HK-2 (cell line): ENCODE measurements at regions not wholly inside any gene's neighbourhood (a gene's known extent, or its start where the extent isn't known, plus 50 kb on each side); places are given as distances from the start of the nearest gene placed in this dataset.

ENCODE experiments used
- DNase-seq: peaks from one replicate; pipeline ENCODE4 v3.0.0-alpha.2; 2018; ENCODE audit not compliant: unreplicated experiment

DNA sequence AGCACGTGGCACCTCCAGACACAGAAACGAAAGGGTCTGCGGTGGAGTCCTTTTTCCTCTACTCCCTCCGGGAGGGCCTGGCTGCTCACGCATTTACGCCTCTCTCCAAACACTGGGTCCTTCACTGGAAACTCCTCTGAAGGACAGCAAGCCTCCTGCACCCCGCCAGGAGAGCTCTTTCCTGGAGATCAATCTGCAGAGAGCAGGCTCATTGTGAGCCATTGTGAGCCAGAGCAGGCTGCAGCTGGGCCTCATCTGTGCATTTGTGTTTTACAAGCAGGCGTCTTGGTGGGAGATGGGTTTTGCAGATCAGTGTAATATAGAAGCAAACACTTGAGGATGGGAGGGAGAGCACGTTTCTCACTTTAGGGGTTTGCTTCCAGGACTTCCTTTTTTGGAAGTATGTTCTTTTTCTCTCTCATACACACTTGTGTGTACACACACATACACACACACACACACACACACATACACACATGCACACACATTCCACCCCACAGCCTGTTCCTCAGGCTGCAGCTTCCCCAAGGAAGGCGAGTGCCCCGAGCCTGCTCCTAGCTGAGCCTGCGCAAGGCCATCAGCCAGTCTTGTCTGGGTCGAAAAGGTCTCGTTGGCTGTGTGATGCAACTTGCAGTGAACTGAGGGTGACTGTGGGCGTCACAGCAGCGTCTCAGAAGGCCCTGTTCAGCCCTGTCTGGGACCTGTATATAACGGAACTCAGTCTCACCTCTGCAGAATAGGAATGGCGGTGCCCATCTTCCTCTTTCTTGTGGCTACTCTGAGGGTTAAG is 163.5 kb downstream of the GLI2 start:
- no peak for DNase-seq

DNA sequence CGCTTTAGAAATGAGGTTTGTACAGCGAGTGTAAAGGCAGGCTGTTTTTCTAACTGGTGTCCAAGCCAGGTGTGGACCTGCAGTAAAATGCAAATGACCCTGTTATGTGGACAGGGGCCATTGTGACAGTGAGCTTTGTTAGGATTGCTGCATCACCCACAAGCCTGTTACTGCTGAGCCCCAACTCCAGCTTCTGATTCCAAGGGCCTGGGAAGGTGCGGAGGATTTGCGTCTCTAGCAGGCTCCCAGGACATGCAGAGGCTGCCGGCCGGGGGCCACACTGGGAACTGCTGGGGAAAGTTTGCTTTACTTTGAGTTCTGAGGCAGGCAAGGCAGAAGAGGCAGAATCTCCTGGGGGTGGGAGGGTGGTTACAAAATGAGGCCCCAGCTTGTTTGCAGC is 164.1 kb downstream of the GLI2 start:
- no peak for DNase-seq

DNA sequence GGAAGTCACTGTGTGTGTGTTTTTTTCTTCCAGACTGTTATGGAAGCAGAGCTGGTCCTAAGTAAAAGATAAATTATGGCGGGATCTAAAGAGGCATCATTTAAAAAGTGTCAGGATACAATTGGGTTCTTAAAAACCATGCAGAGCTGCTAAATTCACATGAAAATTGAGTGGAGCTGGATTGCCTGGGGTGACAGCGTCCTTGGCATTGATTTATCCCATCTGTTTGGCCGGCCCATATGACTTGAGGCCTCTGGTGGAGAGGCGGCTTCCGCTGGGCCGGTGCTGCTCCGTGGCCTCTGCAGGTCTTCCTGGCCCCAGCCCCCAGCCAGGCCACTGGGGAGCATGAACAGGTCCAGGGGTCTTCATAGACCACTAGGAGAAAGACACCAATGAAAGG is 165.5 kb downstream of the GLI2 start:
- DNase-seq: no peak

DNA sequence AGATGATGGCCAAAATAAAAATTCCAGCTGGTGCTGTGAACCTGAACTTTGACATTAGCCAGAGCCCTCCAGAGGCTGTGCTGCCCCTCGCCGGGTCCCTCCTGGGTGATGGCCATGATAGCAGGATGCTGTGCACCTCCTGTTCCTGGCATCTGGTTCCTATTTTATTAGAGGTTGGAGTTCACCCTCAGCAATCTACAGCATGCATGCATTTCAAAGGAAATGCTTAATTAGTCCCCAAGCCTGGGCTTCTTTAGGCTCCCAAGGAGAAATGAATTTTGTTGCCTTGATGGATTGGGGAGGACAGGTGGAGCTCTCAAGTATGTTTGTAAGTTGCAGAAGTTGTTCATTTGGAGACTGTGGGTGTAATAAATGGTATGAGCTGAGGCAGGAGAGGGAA is 166.9 kb downstream of the GLI2 start:
- DNase-seq: no peak

DNA sequence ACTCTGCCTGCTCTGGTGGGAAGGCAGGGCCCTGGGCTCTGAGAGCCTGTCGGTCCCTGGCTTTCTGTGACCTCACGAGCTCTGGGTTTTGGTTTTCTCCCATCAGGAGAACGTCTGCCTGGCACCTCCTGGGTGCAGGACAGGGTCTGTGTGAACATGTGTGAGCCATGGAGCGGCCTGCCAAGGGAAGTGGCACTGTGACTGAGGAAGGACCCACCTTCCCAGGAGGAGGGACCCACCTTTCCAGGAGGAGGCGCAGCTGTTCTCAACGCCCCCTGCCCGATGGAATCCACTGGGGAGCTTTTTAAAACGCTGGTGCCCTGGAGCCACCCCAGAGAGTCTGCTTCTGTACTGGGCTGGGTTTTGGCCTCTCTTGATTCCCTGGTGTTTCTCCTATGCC is 168.7 kb downstream of the GLI2 start:
- no peak for DNase-seq

DNA sequence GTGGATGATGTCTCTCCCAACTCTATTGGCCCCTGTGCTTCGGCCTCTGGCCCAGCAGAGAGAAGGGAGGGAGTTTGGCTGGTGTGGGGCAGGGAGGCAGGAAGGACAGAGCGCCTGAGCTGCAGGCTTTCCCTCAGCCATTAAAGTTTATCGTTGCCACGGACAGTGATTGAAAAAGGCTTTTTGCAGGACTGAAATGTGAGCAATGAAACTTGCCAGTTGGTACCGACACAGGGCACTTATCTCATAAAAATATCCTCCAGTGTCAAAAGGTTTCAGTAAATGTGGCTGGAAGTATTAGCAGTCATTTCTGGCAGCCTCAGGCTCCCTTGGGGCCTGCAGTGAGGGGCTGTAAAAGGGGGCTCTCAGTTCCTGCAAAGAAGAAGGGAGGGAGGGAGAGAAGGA is 169.2 kb downstream of the GLI2 start:
- no peak for DNase-seq

DNA sequence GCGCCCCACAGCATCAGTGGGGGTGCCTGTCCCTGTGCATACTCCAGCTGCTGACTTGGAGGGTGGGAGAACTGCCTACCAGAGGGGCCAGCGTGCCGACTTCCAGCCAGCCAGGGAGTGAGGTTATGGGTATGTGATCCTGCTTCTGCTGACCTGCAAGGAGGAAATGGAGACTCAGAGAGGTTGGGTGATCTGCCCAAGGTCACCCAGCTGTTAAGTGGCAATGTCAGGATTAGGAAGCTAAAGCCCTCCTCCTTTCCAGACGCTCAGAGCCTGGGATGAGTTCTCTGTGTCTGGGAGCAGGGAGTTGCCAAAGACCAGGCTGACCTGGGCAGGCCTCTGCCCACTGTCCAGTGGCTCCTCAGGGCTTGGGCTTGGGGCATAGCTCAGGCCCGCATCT is 169.6 kb downstream of the GLI2 start:
- DNase-seq: no peak

DNA sequence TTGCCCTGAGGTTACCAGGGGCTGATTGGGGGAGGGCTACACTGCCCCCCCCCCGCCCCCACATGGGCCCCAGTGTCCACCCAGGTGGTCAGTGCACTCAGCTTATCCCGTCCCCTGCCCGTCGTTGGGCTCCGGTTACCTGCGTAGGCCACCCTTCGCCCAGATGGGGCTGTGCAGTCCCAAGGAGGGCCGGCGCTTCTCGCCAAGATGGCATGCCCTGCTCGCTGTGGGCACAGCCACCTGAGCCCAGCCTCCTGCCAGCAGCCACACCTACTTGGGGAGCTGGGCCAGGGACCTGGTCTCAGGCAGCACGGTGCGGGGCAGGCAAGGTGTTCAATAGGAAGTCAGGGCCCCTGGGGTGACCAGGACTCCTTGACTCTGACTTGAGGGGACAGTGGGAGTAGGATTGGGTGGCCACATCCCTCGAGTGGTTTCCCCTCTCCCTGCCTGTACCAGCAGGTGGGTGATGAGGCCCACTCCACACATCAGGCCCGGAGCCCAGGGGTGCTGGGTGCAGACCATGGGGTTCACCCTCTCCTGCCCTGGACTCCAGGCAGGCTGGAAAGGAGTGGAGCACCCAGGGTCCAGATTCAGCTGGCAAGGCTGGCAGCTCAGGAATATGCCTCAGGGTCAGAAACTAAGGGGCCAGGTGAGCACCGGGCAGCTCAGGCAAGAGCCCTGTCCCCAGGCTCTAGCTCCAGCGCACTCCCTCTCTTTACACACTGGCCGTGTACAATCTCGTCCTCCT is 170.3 kb downstream of the GLI2 start:
- no peak for DNase-seq

DNA sequence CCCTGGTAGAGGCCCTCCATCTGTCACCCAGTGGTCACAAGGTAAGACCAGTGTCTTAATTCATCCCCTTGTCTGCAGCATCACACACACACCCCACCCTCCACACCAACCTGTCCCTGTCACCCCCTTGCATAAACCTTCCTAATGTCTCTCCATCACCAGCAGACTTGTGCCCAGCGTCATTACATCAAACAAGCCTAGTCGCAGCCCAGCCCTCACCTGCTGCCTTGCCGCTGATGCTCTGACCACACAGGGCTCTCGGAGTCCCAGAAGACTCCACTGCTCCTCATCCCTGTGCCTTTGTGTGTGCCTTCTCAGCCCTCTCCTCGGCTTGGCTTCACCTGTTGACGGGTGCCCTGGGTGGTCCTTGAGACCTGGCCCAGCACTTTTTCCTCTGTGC is 171.2 kb downstream of the GLI2 start:
- no peak for DNase-seq

DNA sequence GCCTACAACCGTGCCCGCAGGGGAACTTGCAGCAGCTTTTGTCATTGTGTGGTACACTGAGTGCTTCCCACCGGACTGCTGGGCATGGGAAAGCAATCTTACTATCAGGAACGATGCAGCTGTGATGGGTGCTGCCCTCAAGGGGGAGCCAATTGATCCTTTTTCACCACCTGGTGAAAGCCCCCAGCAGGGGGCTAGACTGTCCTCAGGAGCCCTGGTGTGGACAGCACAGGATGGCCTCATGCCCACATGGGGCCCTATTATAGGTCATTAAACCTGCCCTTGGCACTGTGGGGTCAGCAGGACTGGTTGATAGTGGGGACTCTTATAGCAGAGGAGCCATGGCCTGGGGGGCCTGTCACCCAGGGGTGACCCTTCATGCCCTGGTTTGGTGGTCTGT is 172.2 kb downstream of the GLI2 start:
- DNase-seq: no peak

DNA sequence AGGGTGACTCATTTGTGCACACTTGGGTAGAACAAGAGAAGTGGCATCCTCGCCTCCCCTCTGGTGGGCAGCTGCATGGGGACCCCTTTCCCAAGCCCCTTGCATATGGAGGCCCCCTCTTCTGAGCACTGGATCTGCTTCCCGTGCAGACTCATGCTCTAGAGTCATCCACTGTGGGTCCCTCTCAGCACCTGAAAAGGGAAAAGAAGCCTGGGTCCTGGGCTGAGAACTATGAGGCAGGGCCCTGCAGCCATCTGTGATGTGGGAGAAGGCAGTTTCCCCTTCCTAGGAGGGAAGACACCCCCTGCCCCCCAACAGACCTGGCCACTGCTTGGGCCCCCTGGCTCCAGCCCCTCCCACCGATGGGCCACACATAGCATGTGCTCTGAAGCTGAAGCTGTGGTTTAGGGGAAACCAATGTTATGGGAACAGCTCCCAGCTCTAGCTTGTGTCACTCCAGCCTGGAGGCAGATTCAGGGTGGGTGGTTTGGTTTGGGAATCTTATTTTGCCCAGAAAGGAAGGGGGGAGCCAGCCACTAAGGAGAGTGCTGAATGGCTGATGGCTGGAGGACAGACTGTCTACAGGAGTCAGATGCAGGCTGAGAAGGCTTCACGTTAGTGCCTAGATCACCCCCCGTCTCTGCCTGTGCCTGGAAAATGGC is 172.8 kb downstream of the GLI2 start:
- DNase-seq: no peak

DNA sequence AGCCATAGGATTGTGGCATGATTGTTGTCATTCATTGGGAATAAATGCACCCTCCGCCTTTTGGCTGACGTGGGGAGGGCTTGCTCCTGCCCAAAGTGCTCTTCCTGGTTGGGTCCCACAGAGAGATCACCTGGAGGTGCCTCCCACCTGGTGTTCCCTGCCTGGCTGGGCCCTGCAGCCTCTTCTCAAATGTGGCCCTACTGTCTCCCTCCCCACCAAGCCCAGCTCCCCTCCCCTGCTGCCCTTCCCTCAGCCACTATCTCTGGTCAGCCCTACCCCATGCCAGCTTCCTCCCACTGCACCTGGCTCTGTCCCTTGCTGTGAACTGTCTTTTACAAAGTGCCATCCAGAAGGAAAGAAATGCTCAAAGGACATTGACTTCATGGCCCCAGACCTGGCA is 173.4 kb downstream of the GLI2 start:
- DNase-seq: no peak

DNA sequence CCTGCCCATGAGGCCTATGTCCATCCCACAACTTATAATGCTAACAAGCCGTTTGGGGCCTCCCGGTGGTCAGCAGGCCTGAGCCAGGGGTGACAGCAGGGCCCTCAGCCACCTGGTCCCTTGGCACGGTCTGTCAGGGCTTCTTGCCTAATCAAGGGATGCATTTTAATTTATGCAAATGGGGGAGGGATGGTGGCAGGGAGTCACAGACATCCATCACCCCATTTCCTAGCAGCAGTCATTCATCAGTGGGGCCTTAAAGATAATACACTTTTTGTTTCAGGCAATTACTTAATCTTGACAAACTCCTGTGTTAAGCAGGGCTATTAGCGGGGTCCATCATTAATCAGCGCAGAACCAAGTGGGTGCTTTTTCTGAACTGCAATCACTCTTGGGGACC is 174.5 kb downstream of the GLI2 start:
- DNase-seq: no peak

DNA sequence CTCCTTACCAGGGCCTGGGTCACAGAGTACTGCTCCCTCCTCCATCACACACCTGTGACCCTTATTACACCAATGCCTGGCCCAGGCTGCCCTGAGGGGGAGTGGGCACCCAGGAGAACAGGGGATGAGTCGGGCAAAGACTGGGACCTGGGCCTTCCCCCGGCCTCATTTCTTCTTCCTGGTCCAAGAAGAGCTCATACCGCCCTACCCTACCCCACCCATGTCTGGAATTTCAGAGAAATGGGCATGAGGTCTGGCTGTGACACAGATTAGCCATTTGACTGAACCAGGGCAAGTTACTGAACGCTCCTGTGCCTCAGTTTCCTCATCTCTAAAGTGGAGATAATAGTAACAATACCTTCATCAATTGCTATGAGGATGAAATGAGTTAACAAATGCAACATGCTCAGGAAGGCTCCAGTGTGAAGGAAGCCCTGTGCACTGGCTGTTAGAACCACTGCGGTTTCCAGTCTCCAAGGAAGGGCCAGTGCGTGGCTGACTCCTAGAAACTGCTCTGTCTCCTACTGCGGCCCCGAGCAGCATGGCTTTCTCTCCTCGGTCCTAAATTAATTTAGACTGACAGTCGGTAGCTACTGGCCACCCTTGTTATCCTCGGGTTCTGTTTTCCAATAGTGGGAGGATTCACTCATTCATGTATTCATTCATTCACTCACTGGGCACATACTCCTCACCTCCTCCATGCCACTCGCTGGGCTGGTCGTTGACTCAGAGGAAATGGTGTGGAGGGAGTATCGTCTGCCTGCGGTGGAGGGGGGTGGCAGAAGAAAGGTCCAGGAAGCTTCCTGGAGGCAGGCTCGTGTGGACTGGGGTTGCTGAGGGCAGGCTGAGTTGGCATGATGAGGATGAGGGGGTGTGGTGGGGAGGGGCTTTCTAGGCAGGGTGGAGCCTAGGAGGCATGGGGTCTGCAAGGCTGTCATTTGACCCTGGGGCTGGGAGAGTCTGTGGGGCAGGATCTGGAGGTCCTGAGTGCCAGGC is 175.6 kb downstream of the GLI2 start:
- DNase-seq: peak; percentile 70

DNA sequence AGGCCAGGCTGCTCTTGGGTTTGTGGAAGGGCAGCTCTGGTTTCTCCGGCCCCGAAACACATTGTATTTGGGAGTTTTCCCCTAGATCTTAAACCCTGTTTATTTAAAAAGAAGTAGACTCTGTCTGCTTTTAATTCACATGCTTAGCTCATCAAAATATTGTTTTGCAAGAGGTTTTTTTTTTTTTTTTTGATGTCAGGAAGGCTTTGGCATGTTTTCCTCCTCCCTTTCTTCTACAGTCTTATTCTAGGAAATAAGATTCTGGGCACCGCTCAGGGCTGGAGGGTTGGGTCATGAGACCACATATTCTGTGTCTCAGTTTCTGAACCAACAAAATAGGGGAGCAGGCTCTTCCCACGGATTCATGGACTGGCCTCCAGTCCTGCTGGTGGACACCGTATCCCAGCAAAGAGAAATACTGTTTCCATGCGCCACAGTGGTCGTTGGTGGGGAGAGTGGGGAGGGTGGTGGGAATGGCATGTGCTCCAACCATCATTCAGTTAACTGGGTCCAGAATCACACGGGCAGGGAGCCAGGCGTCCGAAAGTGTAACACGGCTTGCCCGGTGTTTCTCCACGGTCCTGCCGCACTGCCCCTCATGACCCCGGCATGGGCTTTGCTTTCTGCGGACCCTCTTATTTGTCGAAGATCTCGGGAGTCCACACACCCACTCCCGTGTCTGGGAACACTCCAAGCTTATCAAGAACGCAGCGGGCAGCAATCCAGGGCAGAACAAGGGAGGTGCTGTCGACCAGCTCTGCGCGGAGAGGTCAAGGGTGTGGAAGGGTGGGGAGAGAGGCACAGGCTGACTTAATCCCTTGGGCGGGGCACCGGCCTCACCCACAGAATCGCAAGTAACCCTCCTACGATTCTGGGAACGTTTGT is 176.7 kb downstream of the GLI2 start:
- DNase-seq: no peak

DNA sequence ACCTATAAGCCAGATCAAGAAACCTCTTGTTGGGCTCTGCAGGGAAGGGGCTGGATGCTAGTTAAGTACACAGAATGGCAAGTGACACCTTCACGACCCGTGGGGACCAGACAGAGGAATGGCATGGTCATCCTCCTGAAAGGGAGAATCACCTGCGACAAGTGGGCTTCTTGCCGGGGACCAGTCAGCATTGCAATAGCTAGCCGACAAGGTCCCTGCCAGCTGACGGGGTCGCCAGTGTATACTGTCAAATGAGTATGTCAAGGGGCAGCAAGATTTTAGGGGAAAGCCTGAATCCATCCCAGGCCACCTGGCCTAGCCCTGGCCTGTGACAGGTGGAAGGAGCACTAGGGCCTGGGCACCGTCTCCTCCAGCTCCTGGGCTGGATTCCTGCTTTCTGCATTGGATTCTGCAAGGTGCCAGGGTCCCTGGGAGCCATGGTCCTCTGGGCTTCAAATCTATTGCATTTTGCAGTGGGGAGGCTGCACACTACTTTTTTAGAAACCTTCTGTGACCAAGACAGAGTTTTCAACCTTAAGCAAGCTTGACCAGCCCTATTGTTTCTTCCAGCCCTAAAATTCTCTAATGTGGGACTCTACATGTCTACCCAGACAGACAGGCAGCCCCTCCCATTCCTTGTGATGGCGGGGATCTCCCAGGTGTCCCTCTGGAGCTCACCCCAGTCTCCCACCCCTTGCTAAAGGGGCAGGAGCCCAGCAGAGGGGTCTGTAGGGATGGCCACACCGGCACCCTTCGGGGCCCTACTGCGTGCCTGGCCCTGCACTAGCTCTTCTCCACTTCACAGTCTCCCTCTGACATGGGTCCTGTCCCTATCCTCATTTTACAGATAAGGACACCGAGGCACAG is 178.5 kb downstream of the GLI2 start:
- DNase-seq: no peak

DNA sequence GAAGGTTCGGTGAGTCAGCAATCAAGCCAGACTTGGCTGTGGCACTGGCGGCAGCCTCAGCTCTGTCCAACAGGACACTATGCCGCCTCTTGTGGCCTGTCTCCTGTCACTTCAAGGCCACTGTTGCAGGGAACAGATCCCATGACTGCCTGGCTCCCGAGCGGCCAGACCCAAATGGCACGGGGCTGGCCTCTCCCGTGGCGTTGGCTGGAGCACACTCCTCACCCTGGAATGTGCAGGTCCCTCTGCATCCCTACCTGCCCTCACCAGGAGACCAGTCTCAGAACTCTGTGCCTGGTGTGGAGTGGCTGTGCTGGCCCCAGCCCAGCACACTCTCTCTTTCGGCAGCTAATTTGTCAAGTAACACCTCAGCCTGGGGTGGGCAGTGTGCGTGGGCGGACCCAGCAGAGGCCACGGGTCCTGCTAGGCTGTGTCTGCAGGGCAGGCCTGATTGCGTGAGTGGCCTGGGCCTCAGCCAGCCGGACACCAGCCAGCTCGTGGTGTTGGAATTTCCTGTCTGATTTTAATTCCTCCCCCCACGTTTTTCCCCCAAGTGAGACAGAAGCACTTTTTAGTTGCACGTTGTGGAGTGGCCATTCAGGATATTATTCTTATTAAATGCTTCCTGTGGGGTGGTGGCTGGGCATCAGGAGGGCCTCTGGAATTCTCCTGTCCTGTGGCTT is 179.3 kb downstream of the GLI2 start:
- peak; percentile 92 for DNase-seq

DNA sequence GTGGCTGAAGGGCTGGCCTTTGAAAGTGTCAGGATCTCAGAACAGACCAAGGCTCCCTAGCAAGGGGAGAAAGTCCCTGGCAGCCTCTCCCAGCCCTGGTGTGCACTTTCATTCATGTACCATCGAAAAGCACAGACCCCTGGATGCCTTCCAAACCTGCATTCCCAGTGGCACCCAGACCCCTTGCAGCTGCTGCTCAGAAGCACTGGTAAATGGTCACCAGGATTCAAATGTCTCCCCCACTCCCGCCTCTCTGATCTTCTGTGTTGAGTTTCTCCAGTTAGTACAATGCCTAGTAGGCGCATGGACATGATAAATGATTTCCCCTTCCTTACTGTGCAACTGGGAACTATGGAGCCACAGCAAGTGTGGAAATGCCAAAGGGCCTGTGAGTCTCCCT is 180.0 kb downstream of the GLI2 start:
- DNase-seq: no peak

DNA sequence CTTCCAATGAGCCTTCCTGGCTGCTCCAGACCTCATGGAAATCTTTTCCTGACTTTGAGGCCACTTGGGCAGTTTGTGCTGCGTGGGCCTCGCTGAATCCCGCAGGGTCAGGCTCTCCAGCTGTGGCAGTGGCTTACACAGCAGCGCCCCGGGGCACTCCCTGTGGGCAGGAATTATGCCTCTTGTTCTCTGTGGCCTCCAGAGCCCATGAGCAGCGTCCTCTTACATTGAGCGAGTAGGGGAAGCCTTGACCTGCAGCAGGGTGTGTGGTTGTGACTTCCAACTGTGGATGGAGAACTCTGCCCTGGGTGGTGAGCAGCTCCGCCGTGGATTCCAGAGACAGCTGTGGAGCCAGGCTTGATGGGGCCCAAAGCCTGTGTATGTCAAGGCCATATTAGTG is 180.8 kb downstream of the GLI2 start:
- DNase-seq: no peak
